Anterior cingulate cortex (tissue), 58 donors: ENCODE measurements at regions not wholly inside any gene's neighbourhood (a gene's known extent, or its start where the extent isn't known, plus 50 kb on each side); places are given as distances from the start of the nearest gene placed in this dataset.

ENCODE experiments used
- DNase-seq, 58 donors: peaks; one replicate each; lab custom pipeline; 2025; lab: John Stamatoyannopoulos, UW

DNA sequence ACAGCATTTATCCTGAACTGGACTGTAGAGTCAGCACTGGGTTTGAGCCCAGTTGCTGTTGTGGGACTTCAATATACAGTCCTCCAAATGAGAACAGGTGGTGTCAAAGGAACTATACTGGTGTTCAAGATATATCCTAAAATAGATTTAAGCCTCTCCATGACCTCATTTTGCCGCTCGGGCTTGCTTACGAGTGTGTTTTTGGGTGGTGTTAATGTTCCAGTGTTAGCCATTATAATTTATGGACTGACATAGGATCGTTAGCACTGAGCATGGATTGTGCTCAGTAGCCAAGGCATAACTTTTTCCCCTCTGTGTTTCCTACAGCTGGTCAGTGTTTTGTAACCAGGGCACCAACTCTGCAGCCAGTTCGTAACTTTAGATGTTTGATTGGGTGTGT is 306.6 kb downstream of the SPATA31D1 start:
- no peak for DNase-seq

DNA sequence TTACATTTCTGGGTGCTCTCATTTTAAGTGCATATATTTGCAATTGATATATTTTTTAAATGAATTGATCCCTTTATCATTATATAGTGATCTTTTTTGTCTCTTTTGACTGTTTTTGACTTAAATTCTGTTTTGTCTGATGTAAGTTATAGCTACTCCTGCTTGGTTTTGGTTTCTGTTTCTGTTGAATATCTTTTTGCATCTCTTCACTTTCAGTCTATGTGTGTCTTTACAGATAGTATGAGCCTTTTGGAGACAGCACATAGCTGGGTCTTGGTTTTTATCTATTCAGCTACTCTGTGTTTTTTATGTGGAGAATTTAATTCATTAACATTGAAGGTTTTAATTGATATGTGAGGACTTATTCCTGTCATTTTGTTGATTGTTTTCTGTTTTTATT is 311.3 kb downstream of the SPATA31D1 start:
- no peak for DNase-seq

GRCh38 chr9:82302968-82303655 is 314.5 kb downstream of the SPATA31D1 start:
- DNase-seq: no peak

DNA sequence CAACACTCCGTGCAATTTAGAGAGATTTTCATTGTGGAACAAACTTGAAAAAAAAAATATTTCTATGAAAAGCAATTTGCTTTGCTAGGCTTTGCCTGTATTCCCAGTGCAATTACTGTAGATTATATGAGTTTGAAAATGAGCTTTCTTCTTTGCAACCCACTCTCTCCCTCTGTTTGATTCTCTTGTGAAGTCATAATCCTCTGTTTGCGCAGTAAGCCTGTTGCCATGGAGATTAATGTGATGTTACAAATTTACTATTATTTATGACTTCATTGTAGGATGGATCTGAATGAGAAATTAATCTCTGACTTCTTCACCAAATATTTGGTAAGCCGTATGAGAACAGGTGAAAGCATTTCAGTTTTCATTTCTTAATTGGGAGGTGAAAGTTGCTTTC is 320.3 kb downstream of the SPATA31D1 start:
- DNase-seq: no peak

DNA sequence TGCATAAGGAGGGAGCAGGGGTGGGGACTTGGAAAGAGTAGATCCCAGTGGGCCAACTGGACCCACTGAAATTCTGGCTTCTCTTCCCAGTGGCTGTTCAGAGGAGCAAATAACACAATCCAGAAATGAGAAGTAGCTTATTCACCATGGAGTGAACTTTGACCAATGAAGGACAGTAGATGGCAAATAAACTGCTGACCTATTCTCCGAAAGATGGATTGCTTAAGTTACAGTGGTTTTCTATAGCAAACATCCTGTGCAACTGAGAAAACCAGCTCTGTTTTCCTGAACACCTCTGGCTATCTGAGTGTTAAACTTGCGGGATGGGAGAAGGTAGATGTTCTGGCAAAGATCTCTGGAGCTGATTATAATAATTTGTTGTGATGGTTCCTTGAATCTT is 325.1 kb downstream of the SPATA31D1 start:
- no peak for DNase-seq

DNA sequence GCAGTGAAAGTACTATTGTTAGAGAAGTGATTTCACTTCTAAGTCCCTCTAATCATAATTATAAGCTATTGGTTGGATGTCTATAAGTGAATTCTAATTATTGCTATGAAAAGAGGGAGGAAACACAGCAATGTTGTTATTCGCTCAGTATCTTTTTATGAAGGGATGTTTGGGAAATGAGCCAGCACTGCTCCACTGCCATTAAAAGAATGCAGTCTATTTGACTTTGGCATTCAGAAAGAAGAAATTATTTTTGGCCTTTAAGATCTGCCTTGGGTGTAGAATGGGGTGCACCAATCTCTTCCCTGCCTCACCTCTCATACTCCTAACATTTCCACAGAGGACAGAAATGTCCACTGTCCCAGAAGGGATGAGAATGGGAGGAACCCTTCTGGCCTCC is 332.0 kb downstream of the SPATA31D1 start:
- no peak for DNase-seq

DNA sequence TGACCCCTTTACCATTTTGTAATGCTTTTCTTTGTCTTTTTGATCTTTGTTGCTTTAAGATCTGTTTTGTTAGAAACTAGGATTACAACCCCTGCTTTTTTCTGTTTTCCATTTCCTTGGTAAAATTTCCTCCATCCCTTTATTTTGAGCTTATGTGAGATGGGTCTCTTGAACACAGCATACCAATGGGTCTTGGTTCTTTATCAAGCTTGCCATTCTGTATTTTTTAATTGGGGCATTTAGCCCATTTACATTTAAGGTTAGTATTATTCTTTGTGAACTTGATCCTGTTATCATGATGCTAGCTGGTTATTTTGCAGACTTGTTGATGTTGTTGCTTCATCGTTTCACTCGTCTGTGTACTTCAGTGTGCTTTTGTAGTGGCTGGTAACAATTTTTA is 337.3 kb downstream of the SPATA31D1 start:
- no peak for DNase-seq

DNA sequence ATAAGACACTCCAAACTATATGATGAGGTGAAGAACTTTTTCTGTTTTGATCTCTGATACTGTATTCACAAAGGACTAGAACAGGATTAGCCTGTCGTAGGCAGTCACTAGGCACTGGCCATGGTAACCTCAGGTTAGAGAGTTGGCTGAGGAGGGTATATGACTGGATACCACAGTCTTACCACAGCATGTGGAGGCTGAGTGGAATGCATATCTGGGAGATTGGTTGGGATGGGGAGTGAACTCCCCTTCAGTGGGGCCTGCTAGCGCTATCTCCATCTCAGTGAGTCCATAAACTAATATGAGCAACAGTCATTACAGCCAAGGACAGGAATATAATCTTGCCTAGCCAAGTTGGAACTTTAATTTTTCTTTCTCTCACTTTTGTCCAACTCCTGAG is 339.1 kb downstream of the SPATA31D1 start:
- DNase-seq: no peak

- DNase-seq: no peak
These were observed 342.5 kb downstream of the SPATA31D1 start for GRCh38 chr9:82331079-82331478.

GRCh38 chr9:82332018-82332773 is 343.6 kb downstream of the SPATA31D1 start:
- no peak for DNase-seq

DNA sequence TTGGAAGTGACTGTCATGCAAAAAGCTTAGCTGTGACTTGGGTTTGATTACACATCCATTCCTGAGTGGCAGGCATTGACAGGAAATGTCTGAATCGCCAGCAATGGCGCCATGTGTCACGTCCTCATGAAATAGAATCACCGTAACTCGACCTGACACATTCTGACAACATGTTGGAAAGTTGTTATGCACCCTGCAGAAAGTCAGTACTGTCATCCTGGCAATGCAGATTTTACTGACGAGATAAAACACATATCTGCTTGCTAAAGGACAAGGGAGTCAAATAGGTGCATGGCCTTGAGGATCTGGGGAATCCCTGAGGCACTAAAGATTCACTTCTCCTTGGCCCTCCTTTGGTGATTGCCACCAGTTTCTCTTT is 344.2 kb downstream of the SPATA31D1 start:
- no peak for DNase-seq

GRCh38 chr9:82333671-82334070 is 345.1 kb downstream of the SPATA31D1 start:
- DNase-seq: no peak

- DNase-seq: no peak
These were observed 345.7 kb downstream of the SPATA31D1 start for GRCh38 chr9:82334286-82334685.

GRCh38 chr9:82337351-82337750 is 348.8 kb downstream of the SPATA31D1 start:
- DNase-seq: no peak

DNA sequence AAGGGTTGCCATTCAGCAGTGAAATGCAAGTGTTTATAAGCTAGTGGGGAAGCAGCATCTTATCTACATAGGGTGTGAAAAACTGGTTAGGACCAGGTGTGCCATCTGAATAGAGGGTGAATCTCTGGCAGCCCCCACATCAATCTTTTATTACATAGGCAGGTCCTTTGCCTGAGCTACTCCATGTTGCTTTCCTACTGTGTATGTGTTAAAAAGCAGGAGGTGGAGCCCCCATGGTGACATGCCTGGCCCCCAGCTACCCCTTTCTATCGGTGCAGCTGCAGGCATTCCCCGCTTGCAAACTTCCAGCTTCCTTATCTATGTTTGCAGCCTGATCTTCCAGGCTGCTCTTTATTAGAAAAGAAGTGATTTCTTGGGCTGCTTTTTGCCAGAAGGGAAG is 353.5 kb downstream of the SPATA31D1 start:
- DNase-seq: no peak

DNA sequence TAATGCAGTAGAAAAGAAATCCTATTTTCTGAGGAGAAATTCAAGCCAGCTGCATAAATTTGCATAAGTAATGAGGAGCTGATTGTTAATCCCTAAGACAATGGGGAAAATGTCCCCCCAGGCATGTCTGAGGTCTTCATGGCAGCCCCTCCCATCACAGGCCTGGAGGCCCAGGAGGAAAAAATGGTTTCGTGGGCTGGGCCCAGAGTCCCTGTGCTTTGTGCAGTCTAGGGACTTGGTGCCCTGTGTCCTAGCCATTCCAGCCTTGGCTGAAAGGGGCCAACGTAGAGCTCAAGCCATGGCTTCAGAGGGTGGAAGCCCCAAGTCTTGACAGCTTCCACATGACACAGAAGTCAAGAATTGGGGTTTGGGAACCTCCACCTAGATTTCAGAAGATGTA is 357.5 kb downstream of the SPATA31D1 start:
- DNase-seq: no peak

GRCh38 chr9:82353631-82354278 is 365.2 kb downstream of the SPATA31D1 start:
- no peak for DNase-seq

DNA sequence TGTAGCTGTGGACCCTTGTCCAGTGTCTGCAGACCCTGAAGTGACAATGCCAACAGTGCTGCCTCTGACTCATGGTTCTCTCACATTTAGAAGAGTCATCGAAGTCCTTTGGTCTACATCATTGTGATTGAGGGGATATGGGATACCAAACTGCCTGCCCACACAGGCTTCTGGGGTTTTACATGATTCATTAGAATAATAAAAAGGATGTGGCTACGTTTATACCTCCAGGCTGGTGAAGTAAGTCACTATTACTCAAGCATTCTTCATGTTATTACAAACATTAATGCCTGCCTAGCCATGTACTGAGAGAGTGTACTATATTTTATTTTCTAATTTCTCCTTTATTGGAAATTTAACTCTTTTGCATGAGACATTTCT is 365.7 kb downstream of the SPATA31D1 start:
- DNase-seq: no peak

- no peak for DNase-seq
These were observed 367.6 kb downstream of the SPATA31D1 start for GRCh38 chr9:82356131-82356530.

DNA sequence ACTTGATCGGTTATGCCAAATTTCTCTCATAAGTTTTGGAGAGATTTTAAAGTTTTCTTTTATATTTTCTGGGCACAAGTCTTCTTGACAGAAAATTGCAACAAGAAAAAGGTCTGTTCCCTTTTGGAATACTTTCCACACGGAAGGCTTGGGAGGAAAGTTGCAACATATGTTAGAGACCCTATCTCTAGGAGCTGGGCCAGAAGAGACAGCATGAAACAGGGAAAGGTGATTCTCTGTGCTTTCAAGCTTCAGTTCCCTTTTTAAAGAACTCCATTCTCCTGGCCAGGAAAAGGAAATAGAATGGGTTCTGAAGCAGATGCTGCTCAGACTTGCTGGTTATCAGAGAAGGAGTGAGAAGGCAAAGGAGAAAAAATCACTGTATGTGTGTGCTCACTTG is 368.3 kb downstream of the SPATA31D1 start:
- no peak for DNase-seq

DNA sequence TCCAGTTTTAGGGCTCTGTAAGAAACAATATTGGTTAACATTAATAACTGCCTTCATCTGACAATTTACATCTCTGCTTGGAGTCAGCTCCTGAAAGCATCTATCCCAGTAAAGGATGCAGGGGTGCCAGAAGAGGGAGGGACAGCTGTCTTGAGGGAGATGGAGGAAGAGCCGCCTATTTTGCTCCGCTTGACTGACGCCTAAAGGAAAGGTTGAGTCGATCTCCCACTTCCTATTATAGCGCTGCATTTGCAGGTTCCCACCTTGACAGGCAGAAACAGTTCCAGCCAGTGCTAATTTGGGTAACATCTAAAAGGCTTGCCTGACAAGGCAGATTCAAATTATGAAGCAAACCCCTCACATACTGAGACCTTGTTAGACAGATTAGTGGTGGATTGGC is 374.6 kb downstream of the SPATA31D1 start:
- DNase-seq: no peak

- DNase-seq: no peak
These were observed 375.1 kb downstream of the SPATA31D1 start for GRCh38 chr9:82363682-82364081.
